ENCODE measurements at regions not wholly inside any gene's neighbourhood (a gene's known extent, or its start where the extent isn't known, plus 50 kb on each side); places are given as distances from the start of the nearest gene placed in this dataset.

DNA sequence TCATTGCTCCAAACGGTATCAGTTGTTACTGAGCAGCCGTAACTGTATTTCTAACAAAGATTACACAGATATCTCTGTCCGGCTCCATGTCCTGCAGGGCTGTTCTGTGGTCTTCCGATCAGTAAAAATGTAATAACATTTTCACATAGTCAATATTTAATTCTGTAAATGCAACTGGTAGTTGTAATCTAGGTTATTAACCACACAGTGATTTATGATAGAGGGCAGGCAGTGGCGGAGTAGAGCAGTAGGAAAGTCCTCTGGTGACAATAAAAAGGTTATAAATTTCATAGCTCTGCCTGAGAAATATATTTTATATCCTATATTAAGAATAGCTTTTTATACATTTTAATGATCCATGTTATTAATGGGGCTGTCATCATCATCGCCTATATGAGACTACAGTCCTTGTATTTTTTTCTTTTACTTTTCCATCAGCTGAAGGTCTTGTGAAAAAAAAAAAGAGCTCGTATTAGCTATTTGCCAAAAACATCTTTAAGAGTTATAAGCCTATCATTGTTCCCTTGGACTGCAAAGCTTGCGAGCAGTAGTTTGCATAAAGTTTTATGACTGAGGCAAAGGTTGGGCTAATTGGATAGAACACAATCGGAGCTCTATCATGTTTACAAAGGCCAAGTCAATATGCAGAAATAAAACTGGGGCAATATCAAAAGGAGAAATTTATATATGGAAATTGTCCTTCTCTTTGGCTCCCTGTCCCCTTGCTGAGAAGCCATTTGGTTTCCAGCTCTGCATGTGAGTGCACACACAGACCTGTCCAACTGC lies 648.0 kb downstream of the IRX1 start:
- no peak for DNase-seq

- DNase-seq: no peak
These were observed 648.7 kb downstream of the IRX1 start for GRCh38 chr5:4244306-4244705.

- no peak for DNase-seq
These were observed 649.4 kb downstream of the IRX1 start for GRCh38 chr5:4245076-4245475.

DNA sequence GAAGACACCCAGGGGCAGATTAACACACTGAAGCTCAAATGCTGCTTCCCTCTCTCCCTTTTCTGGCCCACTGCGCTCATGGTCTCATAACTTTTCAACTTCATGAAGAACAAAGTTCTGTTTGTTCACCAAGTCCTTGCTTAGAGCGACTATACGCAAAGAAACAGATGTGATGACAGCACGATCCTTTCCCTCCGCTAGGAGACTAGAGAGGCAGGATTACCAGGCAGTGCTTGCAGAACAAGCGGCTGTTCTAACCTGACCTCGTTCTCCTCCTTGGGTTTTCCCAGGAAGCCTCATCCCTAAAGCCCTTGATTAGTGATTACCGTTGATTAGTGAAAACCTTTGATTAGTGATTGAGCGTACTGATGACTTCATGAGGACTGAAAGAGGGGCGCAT lies 649.9 kb downstream of the IRX1 start:
- no peak for DNase-seq

- no peak for DNase-seq
These were observed 650.8 kb downstream of the IRX1 start for GRCh38 chr5:4246447-4246846.

DNA sequence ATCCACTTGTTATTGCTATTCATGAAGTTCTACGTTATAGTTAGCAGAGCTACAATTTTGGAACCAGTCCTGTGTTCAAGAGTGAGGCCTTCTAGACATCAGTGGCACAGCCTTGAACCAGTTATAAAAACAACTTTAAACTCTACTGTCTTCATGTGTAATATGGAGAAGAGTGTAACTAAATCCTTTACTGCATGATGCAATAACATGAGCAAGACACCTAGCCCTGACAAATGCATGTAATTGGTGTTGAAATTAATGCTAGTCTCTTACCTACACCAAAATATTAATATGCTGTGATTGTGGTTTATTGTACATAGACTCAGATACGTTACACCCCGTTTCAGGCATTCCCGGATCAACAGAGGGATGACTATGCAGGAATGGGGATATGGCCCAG lies 654.6 kb downstream of the IRX1 start:
- no peak for DNase-seq

GRCh38 chr5:4252385-4252784 lies 656.8 kb downstream of the IRX1 start:
- DNase-seq: no peak

DNA sequence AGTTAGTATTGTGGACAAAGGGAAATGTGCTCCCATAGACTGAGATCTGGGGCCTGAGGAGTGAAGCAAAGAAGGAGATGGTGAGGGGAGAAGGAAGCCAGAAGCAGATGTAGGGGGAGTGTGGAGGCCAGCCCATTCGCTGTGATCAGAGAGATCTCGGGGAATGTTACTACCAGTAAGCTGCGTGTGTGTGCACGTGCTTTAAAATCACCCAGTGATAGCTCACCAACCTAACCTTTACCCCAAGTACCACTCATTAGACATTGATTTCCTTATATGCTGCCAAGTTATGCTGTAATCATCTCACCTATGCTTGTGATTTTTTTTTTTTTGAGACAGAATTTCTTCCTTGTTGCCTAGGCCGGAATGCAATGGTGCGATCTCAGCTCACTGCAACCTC lies 659.1 kb downstream of the IRX1 start:
- DNase-seq: no peak

GRCh38 chr5:4255441-4255840 lies 659.8 kb downstream of the IRX1 start:
- DNase-seq: no peak

- no peak for DNase-seq
These were observed 662.5 kb downstream of the IRX1 start for GRCh38 chr5:4258170-4258569.

DNA sequence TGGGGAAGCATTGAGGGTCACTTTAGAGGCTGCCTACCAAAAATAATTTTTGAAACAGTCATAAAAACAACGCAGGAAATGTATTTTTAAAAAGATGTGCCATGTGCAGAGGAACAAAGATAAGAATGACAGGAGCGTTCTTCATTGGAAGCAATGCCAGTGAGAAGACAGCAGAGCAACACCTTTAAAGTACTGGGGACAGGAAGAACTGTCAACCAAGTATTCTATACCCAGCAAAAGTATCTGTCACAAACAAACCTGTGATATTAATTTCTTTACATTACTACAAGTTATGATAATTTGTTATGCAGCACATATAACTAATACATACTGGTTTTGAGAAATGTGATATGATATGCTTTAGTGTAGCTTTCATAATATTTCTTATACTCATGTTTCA lies 675.6 kb downstream of the IRX1 start:
- DNase-seq: no peak

DNA sequence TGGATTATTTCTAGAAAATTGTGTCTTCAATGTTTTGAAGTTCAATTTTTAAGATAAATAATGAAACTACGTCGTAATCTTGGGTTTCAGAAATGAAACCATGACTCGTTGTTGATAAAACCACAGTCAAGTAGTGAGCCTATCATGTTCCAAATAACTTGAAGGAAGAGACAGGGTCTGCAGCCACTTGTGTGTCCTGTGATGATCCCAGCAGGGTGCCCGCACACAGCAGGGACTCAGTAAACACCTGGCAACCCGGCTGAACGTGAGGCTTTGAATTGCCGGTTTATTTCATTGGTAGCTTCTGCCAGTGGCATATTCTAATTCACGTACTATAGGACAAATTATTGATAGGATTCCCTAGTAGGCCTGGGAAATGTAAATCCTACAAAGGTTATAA lies 679.6 kb downstream of the IRX1 start:
- no peak for DNase-seq

GRCh38 chr5:4294878-4295277 lies 699.2 kb downstream of the IRX1 start:
- no peak for DNase-seq

DNA sequence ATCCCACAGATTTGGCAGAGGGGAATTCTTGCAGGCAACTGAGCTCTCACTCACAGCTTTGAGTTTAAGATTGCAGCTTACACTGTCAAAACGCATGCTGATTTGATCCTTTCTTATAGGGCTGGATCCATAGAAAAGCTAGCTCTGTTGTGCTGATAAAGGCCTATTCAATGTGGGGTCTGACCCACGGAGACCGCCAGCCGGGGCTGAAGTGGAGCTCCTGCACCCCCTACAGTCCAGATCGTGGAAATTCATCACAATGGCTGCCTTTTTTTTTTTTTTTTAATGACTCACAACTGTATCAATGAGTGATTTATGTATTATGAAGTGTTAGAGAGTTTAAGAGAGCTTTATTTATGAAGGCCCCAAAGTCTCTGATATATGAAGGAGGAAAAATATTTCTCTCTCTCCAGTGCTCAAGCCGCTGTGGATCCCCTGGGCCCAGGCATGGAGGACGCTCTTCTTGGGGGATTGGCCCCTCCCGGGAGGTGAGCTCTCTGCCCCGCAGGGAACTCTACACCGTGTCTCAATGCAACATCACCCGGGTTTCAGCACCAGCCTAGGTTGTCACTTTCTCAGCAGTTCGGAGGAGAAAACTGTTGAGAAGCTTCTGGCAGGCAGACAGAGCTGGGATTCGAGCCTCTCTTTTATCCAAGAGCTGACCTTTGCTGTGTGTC lies 700.2 kb downstream of the IRX1 start:
- no peak for DNase-seq

GRCh38 chr5:4306057-4306456 lies 710.4 kb downstream of the IRX1 start:
- no peak for DNase-seq

DNA sequence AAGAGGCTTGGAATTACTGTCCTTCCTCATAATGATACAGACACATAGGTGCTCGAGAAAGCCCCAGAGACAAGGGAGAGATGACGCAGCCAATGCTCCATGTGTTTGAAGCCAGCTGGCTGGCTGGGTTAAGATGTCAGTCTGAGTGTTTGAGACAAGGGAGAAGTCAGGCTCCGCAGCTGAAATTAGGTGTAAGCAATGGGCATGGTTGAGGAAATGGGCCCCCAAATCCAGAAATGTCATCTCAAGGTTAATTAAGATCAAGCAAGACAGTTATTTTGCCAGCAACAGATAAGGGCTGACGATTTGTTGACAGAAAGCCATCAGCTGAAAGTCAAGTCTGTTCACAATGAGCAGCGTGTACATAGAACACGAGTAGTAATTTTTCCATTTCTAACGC lies 713.4 kb downstream of the IRX1 start:
- no peak for DNase-seq

DNA sequence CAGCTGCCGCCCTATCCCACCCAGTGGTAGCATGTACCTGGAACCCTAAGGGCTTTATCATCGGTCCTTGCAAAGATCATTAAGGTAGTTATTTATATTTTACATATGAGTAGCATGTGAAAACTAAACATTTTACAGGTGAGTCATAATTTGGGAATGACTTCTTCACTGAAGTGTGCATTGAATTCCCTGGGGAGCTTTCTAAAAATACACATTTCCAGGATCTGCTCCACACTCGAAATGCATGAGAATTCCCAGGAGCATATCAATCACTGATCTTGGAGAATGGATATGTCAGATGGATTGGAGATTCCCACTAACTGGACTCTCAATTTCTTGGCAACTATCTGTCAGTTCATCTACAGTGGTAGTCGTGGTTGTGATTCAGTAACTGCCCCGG lies 717.5 kb downstream of the IRX1 start:
- no peak for DNase-seq

DNA sequence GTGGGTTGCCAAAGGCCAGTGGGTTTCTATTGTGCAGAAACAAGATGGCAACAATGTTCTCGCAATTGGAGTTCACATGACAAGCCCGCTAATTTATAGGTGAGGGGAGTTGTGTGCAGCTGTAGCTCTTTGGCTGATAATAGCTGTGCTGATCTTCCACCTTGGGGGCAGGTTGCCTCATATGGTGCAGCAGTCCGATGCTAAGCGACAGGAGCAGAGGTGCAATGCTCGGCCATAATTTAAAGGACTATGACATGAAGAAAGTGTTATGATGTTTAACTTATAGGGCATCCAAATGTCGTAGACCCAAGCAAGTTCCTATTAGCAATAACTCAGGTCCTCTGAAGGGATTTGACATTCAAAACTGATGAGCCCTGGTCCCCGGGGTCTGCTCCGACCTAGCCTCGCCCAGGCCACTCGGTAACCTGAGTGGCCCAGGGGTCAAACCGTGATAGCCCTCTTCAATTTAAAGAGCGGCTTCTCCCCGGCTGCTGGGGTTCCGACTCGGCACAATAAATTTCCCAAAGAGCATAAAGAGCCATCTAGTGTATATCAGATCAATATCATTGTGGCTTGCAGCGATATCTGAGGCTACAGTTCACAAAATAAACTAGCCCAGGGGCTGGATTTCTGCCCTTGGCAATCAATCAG lies 724.0 kb downstream of the IRX1 start:
- no peak for DNase-seq

DNA sequence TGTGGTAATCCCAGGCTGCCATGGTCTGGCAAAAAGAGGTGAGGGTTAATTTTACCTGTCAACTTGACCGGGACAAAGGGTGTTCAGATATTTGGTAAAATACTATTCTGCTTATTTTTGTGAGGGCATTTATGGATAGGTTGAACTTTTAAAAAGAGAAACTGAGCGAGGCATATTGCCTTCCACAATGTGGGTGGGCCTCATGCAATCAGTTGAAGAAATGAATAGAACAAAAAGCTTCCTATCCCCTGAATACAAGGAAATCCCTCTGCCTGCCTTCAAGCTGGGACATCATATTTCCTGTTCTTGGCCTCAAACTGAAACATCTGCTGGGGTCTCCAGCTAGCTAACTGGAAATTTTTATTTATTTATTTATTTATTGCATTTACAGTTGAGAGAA lies 734.7 kb downstream of the IRX1 start:
- no peak for DNase-seq

- no peak for DNase-seq
These were observed 739.4 kb downstream of the IRX1 start for GRCh38 chr5:4335078-4335477.

- no peak for DNase-seq
These were observed 741.9 kb downstream of the IRX1 start for GRCh38 chr5:4337519-4337918.

DNA sequence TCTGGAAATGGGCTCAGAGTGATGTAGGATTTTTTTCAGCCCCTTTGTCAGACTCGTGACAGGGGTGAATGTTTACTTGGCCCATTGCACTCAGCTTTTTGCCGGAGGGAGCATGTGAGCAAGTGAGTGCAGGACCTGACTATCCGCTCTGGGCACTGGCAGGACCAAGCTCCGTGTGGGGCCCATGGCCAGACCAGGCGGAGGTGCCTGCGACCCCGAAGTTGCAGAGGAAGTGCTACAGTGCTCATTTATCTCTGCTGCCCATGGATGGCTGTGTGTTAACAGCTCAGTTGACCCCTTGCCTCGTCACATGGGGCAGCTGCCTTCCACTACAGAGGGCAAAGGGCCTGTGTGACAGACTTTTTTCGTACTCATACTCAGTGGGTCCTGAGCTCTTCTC lies 744.3 kb downstream of the IRX1 start:
- no peak for DNase-seq

- no peak for DNase-seq
These were observed 750.2 kb downstream of the IRX1 start for GRCh38 chr5:4345850-4346249.

GRCh38 chr5:4348423-4348822 lies 752.8 kb downstream of the IRX1 start:
- DNase-seq: no peak
